ENCODE measurements at regions not wholly inside any gene's neighbourhood (a gene's known extent, or its start where the extent isn't known, plus 50 kb on each side); places are given as distances from the start of the nearest gene placed in this dataset.
A peak's percentile ranks its signal among the peaks of the same experiment; 100 is the strongest.

DNA sequence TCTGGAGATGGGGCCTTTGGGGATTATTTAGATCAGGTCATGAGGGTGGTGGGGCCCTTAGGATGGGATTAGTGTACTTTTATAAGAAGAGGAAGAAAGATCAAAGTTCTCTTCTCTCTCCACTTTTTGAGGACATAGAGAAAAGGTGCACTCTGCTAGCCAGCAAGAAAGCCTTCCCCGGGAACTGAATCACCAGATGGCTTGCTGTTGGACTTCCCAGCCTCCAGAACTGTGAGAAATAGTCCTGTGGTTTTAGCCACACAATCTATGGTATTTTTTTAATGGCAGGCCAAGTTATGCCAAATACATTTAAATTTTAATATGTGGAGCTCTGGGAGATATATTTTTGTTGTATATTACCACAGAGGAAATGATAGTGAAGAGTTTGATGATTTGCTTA is 385.8 kb downstream of the KLF12 start:
- no peak for DNase-seq (ENCODE audit: low spot score)

DNA sequence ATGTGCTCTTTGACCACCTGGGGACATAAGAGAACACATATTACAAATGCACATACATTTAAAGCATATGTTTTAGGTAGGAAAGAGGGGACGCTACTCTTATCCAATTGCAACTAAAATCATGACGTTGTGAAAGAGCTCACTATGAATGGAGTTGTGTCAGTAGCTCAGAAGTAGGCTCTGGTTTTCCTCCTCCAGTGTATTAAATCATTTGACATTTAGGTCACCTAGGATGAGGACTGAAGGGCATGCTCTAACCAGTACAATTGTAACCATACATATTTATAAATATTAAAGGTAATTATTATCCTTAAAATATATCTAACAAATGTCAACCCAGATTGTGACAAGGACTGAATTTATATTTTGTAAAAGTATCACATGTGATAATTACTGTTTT is 389.0 kb downstream of the KLF12 start:
- no peak for DNase-seq (ENCODE audit: low spot score)

DNA sequence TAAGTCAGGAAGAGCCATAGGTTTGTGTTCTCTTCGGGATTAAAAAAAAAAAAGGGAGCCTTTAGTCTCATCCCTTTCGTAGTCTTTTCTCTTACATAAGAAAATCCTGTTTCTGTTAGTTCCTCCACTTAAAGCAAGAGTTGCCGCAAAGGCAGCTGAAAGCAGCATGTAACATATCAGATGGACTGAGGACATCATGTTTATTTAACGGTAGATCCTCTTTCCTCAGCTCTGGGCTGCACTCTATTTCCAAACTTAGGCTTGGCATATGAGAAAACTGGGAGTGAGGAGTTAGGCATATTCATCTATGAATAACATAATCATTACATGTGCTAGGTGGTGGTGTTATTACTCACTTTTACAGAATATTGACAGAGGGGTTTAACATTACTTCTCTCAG is 391.2 kb downstream of the KLF12 start:
- no peak for DNase-seq (ENCODE audit: low spot score)

DNA sequence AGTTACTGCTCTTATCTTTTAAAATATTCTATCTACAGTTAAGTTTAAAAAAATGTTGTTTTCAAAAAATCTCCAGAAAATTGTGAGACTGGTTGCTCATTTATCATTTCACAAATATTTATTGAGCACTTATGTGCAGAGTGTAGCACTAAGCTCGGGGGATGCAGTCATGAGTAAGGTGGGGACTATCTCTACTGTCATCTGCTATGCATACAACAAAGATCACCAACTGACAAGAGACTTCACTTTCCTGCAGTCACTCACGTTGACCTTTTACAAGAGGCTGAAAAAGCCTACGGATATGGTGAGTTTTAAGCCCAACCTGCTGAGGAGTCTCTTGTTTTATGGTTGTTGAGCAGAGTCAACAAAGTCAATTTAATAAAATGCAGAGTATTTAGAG is 392.5 kb downstream of the KLF12 start:
- no peak for DNase-seq (ENCODE audit: low spot score)

DNA sequence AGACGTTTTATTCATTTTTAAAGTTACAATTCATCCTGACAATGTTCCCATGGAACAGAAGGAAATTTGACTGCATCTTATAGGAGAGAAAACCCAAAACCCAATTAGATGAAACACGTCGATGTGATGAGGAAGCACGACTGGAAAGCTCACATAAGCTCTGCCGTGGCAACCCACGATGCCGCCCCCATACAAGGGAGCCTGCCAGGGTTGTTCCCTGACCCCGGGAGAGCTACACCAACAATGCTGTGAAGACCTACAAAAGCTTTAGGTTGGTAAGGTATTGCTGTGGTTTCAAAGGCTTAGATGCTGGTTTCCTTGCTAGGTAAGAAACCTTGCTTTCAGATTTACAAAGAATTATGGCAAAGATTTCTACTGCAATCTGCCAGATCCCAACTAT is 393.1 kb downstream of the KLF12 start:
- peak; percentile 43 for DNase-seq (ENCODE audit: low spot score)

DNA sequence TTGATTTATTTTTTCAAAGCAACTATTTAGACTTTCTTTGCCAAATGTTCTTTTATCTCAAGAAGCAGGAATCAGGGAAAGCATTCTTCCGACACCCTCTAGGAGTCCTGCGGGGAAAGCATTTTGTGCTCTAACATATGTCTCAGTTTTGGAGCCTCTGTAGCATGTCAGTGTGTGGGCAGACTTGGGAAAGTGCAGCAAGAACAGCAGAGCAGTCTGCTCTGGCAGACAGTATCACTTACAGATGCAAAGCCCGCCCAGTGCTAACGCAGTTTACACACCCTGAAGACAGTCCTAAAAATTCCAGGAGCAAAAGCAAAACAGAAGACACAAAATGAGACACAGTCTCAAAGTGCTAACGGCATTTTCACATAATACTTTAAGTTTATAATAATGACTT is 393.5 kb downstream of the KLF12 start:
- DNase-seq (ENCODE audit: low spot score): peak; percentile 65

DNA sequence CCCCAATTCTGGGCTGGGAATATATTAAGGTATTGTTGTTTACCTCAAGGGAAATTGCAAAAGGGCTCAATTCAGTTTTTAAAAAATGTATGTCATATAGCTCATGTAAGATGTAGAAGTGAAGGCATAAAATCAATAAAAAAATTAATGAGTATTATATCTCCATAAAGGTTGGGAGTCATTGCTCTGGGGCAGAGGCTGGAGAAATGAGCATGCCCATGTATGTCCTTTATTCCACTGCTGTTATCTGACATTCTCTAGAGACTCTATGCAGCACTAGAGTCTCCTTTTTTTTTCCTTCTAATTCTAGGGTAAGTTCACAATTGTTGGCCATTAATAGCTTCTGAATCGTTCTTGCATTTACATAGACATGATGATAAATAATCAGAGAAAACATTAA is 394.8 kb downstream of the KLF12 start:
- no peak for DNase-seq (ENCODE audit: low spot score)

DNA sequence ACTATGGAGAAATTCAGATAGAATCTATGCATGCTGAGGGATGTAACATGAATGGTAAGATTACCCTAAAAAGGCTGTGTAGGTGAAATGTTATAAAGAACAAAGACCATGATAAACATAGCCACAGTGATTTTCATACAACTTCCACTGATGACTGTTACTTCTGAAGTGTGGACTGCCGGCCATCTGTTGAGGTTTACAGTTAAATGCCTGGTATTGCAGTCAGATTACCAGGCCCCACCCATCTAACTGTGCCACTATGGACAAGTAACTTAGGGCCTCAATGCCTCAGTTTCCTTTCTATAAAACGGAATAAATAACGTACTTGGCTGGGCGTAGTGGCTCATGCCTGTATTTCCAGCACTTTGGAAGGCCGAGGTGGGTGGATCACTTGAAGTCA is 395.6 kb downstream of the KLF12 start:
- DNase-seq (ENCODE audit: low spot score): peak; percentile 16

DNA sequence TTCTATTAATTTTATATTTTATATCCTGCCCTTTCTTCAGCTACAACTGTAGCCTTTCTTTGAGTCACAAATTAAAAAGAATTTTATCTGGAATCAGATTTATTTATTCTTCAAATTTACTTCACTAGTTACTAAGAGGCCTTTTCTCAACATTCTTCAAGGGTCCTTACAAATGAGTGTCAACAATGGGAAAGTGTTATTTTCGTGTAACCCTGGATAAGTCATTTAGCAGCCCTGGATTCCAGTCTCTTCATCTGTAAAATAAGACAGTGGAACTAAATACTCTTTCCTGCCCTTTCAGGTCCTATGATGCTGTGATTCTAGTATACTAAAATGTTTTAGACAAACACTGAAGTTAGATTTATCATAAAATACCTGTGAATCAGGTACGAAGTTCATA is 397.0 kb downstream of the KLF12 start:
- DNase-seq (ENCODE audit: low spot score): no peak

DNA sequence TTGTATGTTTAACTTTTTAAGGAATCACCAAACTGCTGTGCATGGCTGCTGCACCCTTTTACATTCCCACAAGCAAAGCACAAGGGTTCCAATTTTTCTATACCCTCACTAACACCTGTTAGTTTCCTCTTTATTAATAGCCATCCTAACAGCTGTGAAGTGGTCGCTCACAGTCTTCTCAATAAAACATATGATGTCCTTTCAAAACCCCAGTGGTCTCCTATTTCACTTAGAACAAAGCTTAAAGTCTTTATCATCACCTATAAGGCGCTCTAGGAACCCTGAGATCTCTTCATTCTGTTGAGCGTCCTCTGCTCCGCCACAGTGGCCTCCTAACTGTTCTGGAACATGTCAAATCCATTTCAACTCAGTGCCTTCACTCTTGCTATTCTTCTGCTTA is 400.5 kb downstream of the KLF12 start:
- no peak for DNase-seq (ENCODE audit: low spot score)

DNA sequence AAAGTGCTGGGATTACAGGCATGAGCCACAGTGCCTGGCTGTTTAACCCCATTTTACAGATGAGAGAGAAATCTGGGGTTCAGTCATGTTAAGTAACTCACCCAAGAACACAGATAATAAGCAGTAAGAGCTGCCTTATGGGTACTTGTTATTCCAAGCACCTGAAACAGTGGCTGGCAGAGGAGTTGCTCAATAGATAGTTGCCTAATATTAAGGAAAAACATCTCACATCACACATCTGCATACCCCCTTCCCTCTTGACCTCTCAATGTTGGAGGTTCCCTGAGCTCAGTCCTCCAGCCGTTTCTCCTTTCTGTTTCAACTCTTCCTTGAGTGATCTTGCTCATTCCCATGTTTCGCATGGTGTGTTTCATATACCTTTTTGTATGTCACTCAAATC is 401.9 kb downstream of the KLF12 start:
- DNase-seq (ENCODE audit: low spot score): no peak

DNA sequence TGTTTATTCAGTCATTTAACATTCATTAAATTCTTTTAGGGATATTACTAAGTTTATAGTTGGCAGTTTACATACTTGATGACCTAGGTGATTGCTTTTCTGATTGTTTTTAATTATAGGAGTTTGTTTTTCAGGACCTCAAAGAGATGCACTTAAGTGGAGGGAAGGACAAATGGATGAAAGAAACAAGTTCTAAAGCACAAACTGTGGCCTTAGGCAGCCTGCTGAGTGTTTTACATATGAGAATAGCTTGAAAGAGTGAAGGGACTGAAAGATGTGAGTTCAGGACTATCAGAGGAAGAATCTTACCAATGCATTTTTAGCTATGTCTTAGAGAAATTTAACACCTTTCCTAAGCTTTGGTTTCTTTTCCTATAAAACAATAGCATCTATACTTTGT is 402.6 kb downstream of the KLF12 start:
- no peak for DNase-seq (ENCODE audit: low spot score)

DNA sequence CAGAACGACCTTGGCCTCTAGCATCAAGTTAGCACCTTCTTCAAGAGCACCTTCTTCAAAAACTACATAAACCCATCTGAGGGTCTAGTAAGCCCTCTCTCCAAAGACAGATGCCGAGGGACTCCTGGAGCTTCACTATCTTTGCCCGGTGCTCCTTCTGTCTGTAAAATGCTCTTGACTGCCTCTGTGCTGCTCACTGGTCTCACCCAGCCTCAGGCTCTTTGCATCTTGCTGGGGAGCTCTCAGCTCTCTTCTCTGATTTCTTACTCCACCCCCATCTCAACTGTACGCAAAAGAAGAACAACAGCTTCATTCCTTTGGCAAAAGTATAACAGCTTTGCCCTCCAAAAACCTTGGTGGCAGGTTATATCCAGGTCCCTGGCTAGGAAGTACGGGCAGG is 404.2 kb downstream of the KLF12 start:
- DNase-seq (ENCODE audit: low spot score): no peak

DNA sequence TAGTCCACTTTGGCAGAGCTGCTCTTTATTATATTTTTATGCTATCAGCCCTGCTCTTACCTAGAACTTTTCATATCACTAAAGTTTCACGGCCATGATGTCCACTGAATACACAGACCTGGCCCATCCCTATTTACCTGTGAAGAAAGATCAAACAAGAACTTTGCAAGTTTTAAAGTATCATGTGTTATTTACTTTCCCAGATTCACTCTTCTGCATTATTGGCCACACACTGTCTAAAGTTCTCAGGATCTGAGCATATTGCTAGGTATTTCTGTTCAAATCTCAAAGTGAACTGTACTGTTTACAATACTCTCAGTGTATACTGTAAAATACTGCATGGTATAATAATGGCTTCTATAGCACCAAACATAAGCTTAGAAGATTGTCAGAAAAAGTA is 405.2 kb downstream of the KLF12 start:
- DNase-seq (ENCODE audit: low spot score): no peak

DNA sequence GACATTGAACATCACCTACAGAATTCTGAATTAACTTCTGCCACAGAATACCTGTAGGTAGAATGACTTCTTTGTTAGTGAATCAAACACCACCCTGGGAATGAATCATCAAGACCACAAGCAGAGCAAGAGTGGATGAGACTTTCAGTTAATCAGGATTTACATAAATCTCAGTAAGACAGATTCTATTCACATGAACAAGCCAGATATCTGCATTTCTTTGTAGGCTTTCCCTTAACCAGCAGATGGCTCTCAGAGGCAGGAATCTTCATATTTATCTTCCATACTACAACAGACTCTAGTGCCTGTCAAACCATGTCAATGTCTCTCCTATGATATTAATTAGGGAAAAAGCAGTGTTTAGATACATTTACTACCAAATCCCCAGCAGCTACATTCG is 412.1 kb downstream of the KLF12 start:
- DNase-seq (ENCODE audit: low spot score): peak; percentile 10

DNA sequence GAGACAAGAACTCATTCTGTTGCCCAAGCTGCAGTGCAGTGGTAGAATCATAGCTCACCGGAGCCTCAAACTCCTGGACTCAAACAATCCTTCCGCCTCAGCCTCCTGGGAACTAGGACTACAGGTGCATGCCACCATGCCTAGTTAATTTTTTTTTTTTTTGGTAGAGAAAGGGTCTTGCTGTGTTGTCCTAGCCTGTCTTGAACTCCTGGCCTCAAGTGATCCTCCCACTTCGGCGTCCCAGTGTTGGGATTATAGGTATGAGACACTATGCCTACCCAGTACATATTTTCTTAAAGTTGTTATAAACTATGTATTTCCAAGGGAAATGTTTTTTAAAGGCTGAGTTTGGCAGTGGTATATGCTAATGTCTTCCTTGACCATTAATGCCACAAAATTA is 412.6 kb downstream of the KLF12 start:
- DNase-seq (ENCODE audit: low spot score): no peak

DNA sequence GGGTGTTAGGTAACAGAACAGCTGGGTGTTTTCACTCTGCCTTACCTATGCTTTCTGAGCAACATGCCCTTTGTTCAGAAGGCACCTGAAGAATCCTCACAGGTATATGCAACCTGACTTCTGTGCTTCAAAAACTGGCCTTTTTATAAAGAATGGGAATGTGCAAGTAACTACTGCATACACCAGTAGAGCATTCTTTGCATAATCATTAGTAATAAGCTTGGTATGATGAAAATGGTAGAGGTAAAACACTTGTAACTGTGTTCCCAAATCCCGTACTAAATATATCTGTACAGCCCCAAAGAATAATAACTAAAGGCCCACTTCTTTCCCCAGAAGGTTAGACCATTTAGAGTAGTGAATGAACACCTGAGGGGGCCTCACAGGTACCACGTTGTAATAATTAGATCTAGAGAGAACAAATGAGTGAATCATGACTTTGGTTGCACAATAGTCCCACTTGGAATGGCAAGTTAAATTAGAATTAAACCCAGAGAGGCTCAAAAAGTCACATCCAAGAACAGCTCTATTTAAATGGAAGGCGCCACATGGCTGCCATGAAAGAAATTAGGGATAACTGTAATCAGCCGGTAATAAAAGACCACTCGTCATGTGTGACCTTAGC is 413.9 kb downstream of the KLF12 start:
- DNase-seq (ENCODE audit: low spot score): no peak

DNA sequence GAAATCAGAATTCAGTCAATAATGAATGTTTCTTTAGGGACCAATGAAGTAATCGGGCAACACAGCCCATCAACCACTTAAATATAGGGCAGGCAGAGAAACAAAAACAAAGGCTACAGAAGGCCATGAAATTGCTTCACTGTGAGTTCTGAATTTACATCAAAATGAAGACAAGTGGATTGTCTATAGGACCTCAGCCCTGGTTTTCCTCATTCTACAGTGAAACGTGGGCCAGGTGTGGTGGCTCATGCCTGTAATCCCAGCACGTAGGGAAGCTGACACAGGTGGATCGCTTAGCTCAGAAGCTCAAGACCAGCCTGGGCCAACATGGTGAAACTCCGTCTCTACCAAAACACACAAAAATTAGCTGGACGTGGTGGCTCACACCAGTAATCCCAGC is 416.0 kb downstream of the KLF12 start:
- DNase-seq (ENCODE audit: low spot score): no peak

DNA sequence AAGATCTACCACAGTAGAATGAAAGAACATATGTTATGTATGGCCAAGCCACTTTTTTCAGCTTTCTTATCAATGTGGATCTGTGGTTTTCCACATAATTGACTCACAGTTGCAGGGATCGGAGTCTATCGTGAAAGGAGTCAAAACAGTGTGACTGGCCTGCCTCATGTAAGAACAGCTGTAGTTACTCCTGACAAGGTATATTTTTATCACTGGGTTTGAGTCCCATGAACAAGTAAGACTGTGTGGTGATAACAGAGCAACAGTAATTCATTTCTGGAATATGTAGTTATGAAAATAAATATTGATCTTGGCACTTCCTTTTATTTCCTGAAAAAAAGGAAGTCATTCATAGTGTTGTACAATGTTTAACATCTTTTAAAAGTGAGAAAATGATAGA is 416.6 kb downstream of the KLF12 start:
- no peak for DNase-seq (ENCODE audit: low spot score)

DNA sequence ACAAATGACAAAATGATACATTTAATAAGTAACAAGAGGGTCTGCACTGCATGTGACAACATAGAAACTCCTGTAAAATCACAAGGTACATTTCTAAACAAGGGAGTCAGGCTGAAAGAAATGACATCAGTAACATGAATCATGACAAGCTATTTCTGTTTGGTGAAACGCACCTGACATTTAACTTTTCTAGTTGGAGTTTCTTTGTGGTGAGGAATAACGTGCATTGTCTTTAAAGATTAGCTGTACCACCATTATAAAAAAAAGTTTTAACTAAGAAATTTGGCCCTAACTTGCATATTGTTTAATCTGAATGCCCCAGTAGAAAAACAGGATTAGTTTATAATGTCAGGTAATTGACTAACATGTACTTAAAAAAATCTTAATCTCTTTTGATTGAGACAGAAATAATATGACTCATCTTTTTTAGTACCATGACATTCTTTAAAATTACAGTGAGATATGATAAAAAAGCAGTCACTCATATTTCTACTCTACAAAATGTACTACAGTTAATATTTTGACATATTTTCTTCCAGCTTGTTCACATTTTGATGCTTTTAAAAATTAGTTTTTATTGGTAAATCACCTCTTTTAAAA is 418.2 kb downstream of the KLF12 start:
- DNase-seq (ENCODE audit: low spot score): no peak

DNA sequence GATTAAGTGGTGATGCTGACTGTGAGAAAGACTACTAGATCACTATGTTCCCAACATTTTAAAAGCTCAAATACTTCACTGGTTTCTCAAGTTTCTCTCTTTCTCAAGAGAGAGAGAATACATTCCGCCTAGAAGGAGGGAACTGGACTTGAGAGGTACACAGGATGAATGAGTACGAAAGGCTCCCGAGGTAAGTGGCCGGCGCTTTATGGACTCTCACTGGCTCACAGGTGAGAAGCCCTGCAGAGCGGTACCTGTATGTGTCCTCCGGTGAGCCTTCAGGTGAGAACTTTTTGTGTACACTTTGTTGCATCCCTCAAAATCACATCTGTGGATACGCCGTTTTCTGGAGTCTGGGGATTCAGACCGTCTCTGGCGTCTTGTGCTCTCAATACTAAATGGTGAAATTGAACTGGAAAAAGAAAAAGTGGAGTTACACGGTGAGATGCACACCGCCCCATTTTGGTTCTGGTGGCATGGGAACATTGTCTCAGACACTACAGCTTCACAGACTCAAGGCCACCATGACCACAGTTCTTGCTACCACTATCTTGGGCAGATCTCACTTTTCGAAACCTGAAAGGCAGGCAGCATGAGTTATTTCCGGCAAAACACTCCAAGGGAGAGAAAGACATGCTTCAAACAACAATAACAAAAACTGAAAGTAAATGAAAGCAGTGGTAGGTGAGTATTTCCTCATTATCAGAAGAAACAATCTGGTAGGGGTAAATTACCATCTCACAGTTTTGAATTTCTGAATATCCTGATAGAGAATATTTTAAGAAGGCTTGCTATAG is 418.9 kb downstream of the KLF12 start:
- DNase-seq (ENCODE audit: low spot score): no peak

DNA sequence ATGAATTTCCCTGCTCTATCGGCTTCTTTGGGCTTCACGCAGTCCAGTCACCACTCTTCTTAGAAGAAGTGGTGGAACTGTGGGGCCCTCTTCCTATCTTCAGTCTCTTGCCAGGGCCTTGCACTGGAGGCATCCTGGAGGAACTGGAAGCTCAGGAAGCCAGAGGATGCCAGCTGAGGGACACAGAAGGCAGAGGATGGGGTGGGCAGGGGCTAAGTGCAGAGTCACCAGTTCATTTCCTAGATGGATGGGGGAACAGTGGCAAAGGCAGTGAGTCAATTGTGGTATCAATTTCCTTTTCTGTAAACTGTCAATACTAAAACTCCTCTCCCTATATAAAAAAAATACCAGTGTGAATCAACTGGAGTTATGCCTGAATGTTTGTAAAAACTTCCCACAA is 419.7 kb downstream of the KLF12 start:
- DNase-seq (ENCODE audit: low spot score): no peak

DNA sequence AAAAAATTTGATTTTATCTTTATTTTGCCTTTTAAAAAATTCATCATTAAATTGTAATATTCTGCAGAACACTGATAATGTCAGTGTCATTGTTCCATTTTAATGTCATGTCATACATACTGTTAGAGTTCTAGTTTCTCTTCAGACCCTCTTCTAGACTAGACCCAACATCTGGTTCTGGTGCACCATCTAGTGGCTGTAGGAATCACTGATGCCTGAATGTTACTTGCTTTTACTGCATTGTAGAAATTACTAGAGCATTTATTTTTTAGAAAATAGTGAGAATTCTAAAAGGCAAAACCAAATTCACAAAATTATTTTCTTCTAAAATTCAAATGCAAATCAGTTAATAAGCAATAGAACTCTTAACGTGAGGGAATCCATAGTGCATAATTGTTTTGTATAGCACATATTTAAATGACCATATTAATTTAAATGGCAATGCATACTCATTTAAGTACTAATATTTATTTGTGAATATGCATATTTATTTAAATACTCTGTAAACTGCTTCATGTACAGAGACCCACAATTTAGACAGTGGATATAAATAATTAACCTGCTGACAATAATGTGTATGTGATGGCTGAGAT is 425.7 kb downstream of the KLF12 start:
- DNase-seq (ENCODE audit: low spot score): peak; percentile 63

All from AG20443 (cell line).